Naive B cell (primary cell): ENCODE measurements at regions not wholly inside any gene's neighbourhood (a gene's known extent, or its start where the extent isn't known, plus 50 kb on each side); places are given as distances from the start of the nearest gene placed in this dataset.
A peak's percentile ranks its signal among the peaks of the same experiment; 100 is the strongest.

ENCODE experiments used
- ATAC-seq, 2 donors: fragments of 150-1000 bp; cut with Tn5 transposase; 2 replicates each; pipeline ENCODE4 v1.10.0; 2021; ENCODE audit warnings: low read depth in 2 of 2, mild to moderate bottlenecking in 2 of 2, moderate library complexity in 2 of 2
- DNase-seq: peaks from one replicate; pipeline ENCODE4 v3.0.0; 2022
- H3K27ac Mint-ChIP-seq, 6 donors: one replicate each; pipeline ENCODE4 v1.8.0; 2020 to 2022; ENCODE audit warnings: mild to moderate bottlenecking in 6 of 6, mixed read lengths in 6 of 6, moderate library complexity in 5 of 6, inconsistent platforms in 2 of 6
- H3K27me3 Mint-ChIP-seq, 3 donors: one replicate each; pipeline ENCODE4 v1.8.0; 2021 to 2022; ENCODE audit warnings: mixed read lengths in 3 of 3, mild to moderate bottlenecking in 1 of 3
- H3K36me3 Mint-ChIP-seq, 2 donors: one replicate each; pipeline ENCODE4 v1.8.0; 2020 to 2022; ENCODE audit warnings: mixed read lengths in 2 of 2, inconsistent platforms in 1 of 2, mild to moderate bottlenecking in 1 of 2
- H3K4me1 Mint-ChIP-seq, 3 donors: one replicate each; pipeline ENCODE4 v1.8.0; 2020 to 2022; ENCODE audit warnings: mixed read lengths in 3 of 3, inconsistent platforms in 1 of 3, mild to moderate bottlenecking in 1 of 3, moderate library complexity in 1 of 3
- H3K4me3 Mint-ChIP-seq, 8 donors: one replicate each; pipeline ENCODE4 v1.8.0; 2020 to 2022; ENCODE audit warnings: mild to moderate bottlenecking in 8 of 8, mixed read lengths in 8 of 8, moderate library complexity in 8 of 8, inconsistent platforms in 2 of 8
- H3K9me3 Mint-ChIP-seq, 7 donors: one replicate each; pipeline ENCODE4 v1.8.0; 2020 to 2022; ENCODE audit warnings: mixed read lengths in 7 of 7, mild to moderate bottlenecking in 5 of 7, inconsistent platforms in 2 of 7, moderate library complexity in 1 of 7

GRCh38 chr16:79426663-79427062 is 173.9 kb downstream of the MAF start:
- H3K9me3 Mint-ChIP-seq, result no peaks in the 10 kb centered on the region
- DNase-seq, result no peak
- H3K36me3 Mint-ChIP-seq, result no peaks in the 10 kb centered on the region
- no peaks in the 10 kb centered on the region for H3K4me1 Mint-ChIP-seq
- peaks cover 5 to 16% (median 13%) of the 10 kb centered on the region in 3 donors for H3K27me3 Mint-ChIP-seq
- no peak overlapping the region for H3K27ac Mint-ChIP-seq
- no peak overlapping the region for H3K4me3 Mint-ChIP-seq
- ATAC-seq, result no peak

DNA sequence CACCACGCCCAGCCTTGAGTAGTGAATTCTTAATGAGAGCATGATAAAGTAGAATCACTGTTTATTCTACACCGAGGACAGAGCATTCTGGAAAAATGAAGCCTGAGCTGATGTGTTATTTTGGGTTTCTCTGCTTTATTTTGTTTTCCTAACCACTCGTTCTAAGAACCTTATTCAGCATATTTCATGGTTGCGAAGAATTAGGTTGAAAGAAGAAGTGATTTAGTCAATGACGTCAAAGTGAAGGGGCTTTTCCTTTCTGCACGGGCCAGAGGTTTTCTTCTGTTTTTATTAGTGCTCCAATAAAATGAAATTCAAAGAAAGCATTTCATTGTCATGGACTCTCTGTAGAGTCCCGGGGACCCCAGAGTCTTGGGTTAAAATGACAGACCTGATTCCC is 178.5 kb downstream of the MAF start:
- H3K36me3 Mint-ChIP-seq, result no peaks in the 10 kb centered on the region
- no peak overlapping the region for H3K4me3 Mint-ChIP-seq
- no peak for DNase-seq

DNA sequence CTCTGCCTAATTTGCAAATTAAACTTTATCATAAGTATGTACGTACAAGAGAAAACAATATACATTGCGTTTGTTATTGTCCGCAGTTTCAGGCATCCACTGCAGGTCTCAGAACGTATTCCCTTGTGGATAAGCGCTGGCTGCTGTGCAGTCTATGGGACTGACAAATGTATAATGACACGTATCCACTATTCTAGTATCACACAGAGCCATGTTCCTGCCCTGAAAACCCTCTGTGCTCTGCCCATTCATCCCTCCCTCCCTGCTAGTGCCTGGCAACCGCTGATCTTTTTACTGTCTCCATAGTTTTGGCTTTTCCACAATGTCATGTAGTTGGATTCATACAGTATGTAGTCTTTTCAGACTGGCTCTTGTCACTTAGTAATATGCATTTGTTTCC is 179.4 kb downstream of the MAF start:
- Mint-ChIP-seq H3K4me3 (no peak overlapping the region), H3K36me3 (no peaks in the 10 kb centered on the region), H3K27ac (no peak overlapping the region), H3K9me3 (no peaks in the 10 kb centered on the region), H3K4me1 (peaks cover 0 to 6% (median 6%) of the 10 kb centered on the region in 3 donors), H3K27me3 (peaks cover 28 to 53% (median 40%) of the 10 kb centered on the region in 3 donors)
- ATAC-seq (no peak), DNase-seq (no peak)

More for the DNA sequence above, 178.5 kb downstream of the MAF start:
- no peak overlapping the region for H3K27ac Mint-ChIP-seq
- H3K4me1 Mint-ChIP-seq, result no peaks in the 10 kb centered on the region
- H3K9me3 Mint-ChIP-seq, result no peaks in the 10 kb centered on the region
- no peak for ATAC-seq
- H3K27me3 Mint-ChIP-seq, result peaks cover 27 to 44% (median 30%) of the 10 kb centered on the region in 3 donors

DNA sequence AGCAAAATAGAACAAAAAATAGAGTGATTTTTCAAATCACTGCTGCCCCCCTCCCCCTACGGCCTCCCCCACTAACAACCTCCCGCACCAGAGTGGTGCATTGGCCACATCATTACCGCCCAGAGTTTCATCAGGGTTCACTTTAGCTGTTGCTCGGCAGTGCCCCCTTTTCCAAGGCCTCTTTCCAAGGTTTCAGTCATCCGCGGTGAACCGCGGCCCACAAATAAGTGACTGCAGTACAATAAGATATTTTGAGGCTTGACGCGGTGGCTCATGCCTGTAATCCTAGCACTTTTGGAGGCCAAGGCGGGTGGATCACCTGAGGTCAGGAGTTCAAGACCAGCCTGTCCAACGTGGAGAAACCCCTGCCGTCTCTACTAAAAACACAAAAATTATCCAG is 180.0 kb downstream of the MAF start:
- no peak overlapping the region for H3K27ac Mint-ChIP-seq
- H3K4me1 Mint-ChIP-seq, result peaks cover 0 to 10% (median 7%) of the 10 kb centered on the region in 3 donors
- no peaks in the 10 kb centered on the region for H3K36me3 Mint-ChIP-seq
- no peaks in the 10 kb centered on the region for H3K9me3 Mint-ChIP-seq
- peaks cover 31 to 55% (median 46%) of the 10 kb centered on the region in 3 donors for H3K27me3 Mint-ChIP-seq
- no peak overlapping the region for H3K4me3 Mint-ChIP-seq
- ATAC-seq (no peak), DNase-seq (no peak)

DNA sequence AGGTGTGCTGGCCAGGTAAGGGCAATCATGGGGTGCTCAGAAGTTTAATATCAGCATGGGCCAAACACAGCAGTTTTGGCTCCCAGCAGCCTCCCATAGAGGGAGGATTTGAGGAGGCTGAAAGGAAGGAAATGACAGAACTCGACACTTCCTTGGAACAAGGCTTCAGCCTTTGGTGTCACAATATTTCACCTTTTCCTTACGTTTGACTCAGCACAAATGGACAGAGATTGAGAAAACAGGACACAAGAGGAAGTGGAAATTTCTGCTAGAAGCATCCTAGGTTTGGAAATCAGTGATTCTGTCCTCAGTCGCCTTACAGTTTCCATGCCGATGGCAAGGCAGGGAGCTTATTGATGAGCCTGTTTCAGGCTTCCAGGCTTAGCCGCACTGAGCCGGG is 181.4 kb downstream of the MAF start:
- ATAC-seq, result no peak
- peaks cover 0 to 10% (median 7%) of the 10 kb centered on the region in 3 donors for H3K4me1 Mint-ChIP-seq
- H3K36me3 Mint-ChIP-seq, result no peaks in the 10 kb centered on the region
- peaks cover 0 to 4% (median 0%) of the 10 kb centered on the region in 7 donors for H3K9me3 Mint-ChIP-seq
- no peak for DNase-seq
- H3K4me3 Mint-ChIP-seq, result no peak overlapping the region
- peaks cover 36 to 61% (median 58%) of the 10 kb centered on the region in 3 donors for H3K27me3 Mint-ChIP-seq
- H3K27ac Mint-ChIP-seq, result no peak overlapping the region

- Mint-ChIP-seq H3K4me1 (peaks cover 0 to 10% (median 7%) of the 10 kb centered on the region in 3 donors), H3K36me3 (no peaks in the 10 kb centered on the region), H3K4me3 (no peak overlapping the region), H3K27ac (peak overlapping the region in 1 of 6 donors; percentile 74), H3K9me3 (peaks cover 0 to 4% (median 0%) of the 10 kb centered on the region in 7 donors), H3K27me3 (peaks cover 37 to 61% (median 56%) of the 10 kb centered on the region in 3 donors)
- ATAC-seq (no peak), DNase-seq (no peak)
These were observed 182.9 kb downstream of the MAF start for GRCh38 chr16:79417601-79418008.

DNA sequence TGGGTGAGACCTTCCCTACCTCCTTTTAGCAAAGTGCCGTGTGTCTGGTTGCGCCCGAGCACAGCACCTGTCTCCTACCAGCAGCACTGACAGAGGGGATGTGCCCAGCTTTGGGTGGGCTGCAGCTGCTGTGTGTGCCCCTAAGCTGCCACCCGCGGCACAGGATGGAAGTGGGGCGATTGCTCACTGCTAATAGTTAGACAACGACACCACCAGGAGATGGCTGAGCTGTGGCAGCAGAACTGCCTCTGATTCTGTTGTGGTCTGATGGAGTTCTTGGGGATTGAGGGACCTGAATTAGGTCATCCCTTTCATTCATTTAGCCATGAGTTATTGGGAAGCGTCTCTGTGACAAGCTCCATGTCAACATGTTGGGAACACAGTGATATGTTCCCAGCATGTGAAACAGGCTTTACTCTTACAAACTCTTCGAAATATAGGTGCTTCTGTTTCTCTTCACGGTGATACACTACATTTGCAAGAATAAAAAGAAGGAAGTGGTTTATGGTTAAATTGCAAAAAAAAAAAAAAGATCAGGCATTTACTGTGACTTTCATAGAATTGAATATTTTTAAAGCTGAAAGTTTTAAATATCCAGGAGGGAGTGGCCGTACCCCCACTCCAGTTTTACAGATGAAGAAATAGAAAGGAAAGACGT is 184.4 kb downstream of the MAF start:
- peaks cover 0 to 10% (median 7%) of the 10 kb centered on the region in 3 donors for H3K4me1 Mint-ChIP-seq
- H3K36me3 Mint-ChIP-seq, result no peaks in the 10 kb centered on the region
- peak overlapping the region in 1 of 8 donors; percentile 74 for H3K4me3 Mint-ChIP-seq
- H3K9me3 Mint-ChIP-seq, result peaks cover 0 to 9% (median under 1%) of the 10 kb centered on the region in 7 donors
- H3K27me3 Mint-ChIP-seq, result peaks cover 39 to 52% (median 47%) of the 10 kb centered on the region in 3 donors
- no peak for DNase-seq
- no peak overlapping the region for H3K27ac Mint-ChIP-seq
- ATAC-seq, result no peak

DNA sequence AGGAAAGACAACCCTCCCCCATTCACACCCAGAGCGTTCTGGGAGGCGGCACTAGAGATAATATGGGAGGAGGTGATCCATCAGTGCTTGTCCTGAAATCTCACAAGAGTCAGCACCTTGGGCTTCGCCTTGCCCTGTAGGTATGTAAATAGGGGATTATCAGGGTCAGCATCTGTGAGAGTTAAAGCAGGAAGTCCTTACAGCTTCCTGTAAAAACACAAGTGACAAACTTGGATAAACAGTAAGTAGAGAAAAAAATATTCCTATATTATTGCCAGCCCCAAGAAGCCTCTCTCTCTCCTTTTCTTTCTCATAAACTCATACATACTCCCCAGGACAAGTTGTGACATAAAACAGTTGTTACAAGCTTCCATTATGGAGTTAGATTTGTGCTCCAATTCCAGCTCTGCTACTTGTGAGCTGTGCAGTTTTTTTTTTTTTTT is 187.7 kb downstream of the MAF start:
- ATAC-seq, result no peak
- Mint-ChIP-seq H3K36me3 (no peaks in the 10 kb centered on the region), H3K4me1 (peaks cover 0 to 12% (median 7%) of the 10 kb centered on the region in 3 donors), H3K27ac (no peak overlapping the region), H3K4me3 (no peak overlapping the region), H3K9me3 (peaks cover 4 to 28% (median 6%) of the 10 kb centered on the region in 7 donors), H3K27me3 (peaks cover 23 to 38% (median 32%) of the 10 kb centered on the region in 3 donors)
- no peak for DNase-seq

DNA sequence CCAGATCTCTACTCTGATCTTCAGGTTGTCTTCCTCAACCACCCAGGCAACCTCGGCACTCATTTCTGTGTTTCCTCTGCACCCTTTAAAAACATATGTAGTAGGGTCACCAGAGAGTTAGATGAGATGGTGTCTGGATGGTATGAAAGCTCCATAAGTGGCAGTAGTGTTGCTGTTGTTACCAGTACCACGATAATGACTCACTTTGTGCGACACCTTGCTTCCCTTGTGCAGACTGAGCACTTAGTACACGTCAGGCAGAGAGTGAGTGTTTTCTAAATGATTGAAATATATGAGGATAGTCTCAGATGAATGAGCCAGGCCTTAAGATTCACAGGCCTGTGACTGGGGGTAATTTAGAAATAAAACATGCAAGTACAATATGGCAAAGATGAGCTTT is 188.7 kb downstream of the MAF start:
- peaks cover 4 to 28% (median 6%) of the 10 kb centered on the region in 7 donors for H3K9me3 Mint-ChIP-seq
- peaks cover 0 to 12% (median 7%) of the 10 kb centered on the region in 3 donors for H3K4me1 Mint-ChIP-seq
- peaks cover 20 to 28% (median 22%) of the 10 kb centered on the region in 3 donors for H3K27me3 Mint-ChIP-seq
- no peak for ATAC-seq
- no peak overlapping the region for H3K27ac Mint-ChIP-seq
- H3K4me3 Mint-ChIP-seq, result no peak overlapping the region
- no peak for DNase-seq
- no peaks in the 10 kb centered on the region for H3K36me3 Mint-ChIP-seq

- Mint-ChIP-seq H3K36me3 (no peaks in the 10 kb centered on the region), H3K27ac (no peak overlapping the region)
These were observed 189.2 kb downstream of the MAF start for GRCh38 chr16:79411357-79411756.

DNA sequence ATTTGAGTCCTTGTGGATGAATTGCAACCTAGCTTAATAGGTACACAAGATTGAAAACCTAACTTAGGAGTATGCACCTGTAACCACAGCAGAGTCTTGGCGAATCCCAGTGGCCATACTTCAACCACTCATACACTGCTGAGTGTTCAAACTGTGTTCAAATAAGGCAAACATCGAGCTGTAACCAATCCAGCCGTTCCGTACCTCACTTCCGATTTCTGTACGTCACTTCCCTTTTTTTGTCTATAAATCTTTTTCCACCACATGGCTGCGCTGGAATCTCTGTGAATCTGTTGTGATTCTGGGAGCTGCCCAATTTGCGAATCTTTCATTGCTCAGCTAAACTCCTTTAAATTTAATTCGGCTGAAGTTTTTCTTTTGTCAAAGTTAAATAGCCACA is 190.6 kb downstream of the MAF start:
- no peak for ATAC-seq
- Mint-ChIP-seq H3K4me1 (peaks cover 0 to 3% (median 0%) of the 10 kb centered on the region in 3 donors), H3K27ac (no peak overlapping the region), H3K4me3 (no peak overlapping the region), H3K36me3 (no peaks in the 10 kb centered on the region), H3K27me3 (peaks cover 10 to 17% (median 10%) of the 10 kb centered on the region in 3 donors), H3K9me3 (peaks cover 4 to 39% (median 9%) of the 10 kb centered on the region in 7 donors)
- no peak for DNase-seq

More at GRCh38 chr16:79411357-79411756, 189.2 kb downstream of the MAF start:
- Mint-ChIP-seq H3K9me3 (peaks cover 4 to 29% (median 6%) of the 10 kb centered on the region in 7 donors), H3K4me3 (no peak overlapping the region), H3K4me1 (peaks cover 0 to 9% (median 4%) of the 10 kb centered on the region in 3 donors), H3K27me3 (peaks cover 16 to 24% (median 18%) of the 10 kb centered on the region in 3 donors)
- ATAC-seq (no peak), DNase-seq (no peak)

GRCh38 chr16:79408355-79408754 is 192.2 kb downstream of the MAF start:
- H3K9me3 Mint-ChIP-seq, result peaks cover 3 to 39% (median 9%) of the 10 kb centered on the region in 7 donors
- ATAC-seq (no peak), DNase-seq (no peak)
- no peak overlapping the region for H3K4me3 Mint-ChIP-seq
- peaks cover 0 to 4% (median 0%) of the 10 kb centered on the region in 3 donors for H3K4me1 Mint-ChIP-seq
- peaks cover 6 to 13% (median 6%) of the 10 kb centered on the region in 3 donors for H3K27me3 Mint-ChIP-seq
- H3K27ac Mint-ChIP-seq, result no peak overlapping the region
- no peaks in the 10 kb centered on the region for H3K36me3 Mint-ChIP-seq

DNA sequence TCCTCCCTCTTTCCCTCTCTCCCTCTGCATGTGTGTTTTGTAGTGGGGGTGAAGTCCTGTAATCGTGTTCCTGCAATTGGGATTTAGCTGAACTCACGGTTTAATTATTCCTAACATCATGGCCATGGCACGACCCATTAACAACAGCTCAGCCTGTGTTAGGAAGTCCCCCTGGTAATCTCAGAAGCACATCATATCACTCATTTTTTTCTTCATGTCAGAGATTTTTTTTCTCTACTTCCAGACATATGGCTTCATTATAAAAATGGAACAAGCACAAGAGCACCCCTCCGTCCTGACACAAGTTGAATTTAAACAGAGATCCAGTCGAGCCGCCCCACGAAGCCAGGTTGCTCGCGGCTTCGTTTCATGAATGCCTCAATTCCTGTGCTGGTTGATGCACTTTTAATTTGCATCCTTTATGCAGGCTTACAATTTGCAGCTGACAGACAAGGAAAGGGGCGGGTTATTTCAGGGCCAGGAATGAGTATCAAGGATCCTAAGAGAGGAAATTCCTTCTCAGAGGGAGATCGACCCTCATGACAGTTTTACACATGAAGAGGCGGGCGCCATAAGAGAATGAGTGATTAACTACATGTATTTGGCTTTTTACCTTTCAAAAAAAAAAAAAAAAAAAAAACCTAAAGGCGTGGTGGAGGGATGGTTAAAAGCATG is 192.9 kb downstream of the MAF start:
- ATAC-seq (no peak), DNase-seq (no peak)
- Mint-ChIP-seq H3K36me3 (no peaks in the 10 kb centered on the region), H3K27me3 (peaks cover 6 to 16% (median 6%) of the 10 kb centered on the region in 3 donors), H3K9me3 (peaks cover 2 to 39% (median 9%) of the 10 kb centered on the region in 7 donors), H3K4me1 (peaks cover 0 to 4% (median 0%) of the 10 kb centered on the region in 3 donors), H3K4me3 (no peak overlapping the region), H3K27ac (peak overlapping the region in 1 of 6 donors; percentile 26)
